ENCODE measurements at regions not wholly inside any gene's neighbourhood (a gene's known extent, or its start where the extent isn't known, plus 50 kb on each side); places are given as distances from the start of the nearest gene placed in this dataset.

DNA sequence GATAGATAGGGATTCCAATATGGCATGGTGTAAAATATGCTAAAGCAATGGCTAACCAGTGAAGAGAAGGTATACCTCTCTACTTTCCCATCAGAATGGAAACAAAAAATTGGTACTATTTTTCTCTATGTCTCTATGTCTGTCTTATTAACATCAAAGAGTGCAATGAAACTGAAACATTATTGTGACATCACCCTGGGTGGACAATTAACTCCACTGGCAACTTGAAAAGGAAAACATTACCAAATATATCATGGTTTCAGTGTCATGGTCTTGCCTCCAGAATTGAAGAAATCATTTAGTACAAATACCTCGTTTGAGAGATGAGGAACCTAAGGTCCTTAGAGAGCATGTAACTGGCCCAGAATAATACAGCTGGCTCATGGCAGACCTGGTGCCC, 1132.5 kb upstream of the MAP3K7 start:
- Histone ChIP-seq H3K4me1 (ENCODE audit: insufficient read depth, low read length) (no peaks in the 10 kb centered on the region), H3K27ac (ENCODE audit: low read depth, low read length) (no peak overlapping the region), H3K9me3 (ENCODE audit: control insufficient read depth in 1 of 2, low read length in 2 of 2) (no peaks in the 10 kb centered on the region), H3K27me3 (ENCODE audit: insufficient read depth, low read length) (no peaks in the 10 kb centered on the region), H3K36me3 (ENCODE audit: insufficient read depth, low read length) (no peaks in the 10 kb centered on the region), H3K4me3 (ENCODE audit: low read length in 2 of 2) (no peak overlapping the region)
- Mint-ChIP-seq H3K36me3 (no peaks in the 10 kb centered on the region), H3K27me3 (no peaks in the 10 kb centered on the region), H3K9me3 (peaks cover 0 to 7% (median 0%) of the 10 kb centered on the region in 8 donors), H3K27ac (no peak overlapping the region), H3K4me3 (no peak overlapping the region), H3K4me1 (no peaks in the 10 kb centered on the region)
- intact Hi-C loops (cut with micrococcal nuclease) = no loop called here
- CTCF ChIA-PET (ENCODE audit: partially characterized antibody) = no interaction called here
- no peak for DNase-seq
- POLR2A ChIA-PET (ENCODE audit: partially characterized antibody) = no interaction called here

DNA sequence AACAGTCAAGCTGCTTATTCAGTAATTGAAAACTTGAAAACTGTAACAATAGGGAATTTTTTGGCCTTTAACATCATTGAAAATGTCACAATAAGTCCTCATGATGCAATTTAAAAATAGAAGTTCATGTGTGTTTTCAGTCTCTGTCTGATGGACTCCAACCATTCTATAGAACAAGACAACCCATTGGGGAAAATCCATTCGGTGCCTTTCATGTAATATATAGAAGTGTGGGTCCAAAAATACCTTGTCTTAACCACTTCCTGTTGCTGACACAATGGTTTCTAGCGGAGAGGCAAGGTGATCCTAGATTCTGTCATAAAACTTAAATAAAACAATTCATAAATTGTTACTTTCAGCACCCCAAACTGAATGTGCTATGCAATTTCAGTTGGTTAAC, 1131.3 kb upstream of the MAP3K7 start:
- Mint-ChIP-seq H3K4me3 (no peak overlapping the region), H3K9me3 (peaks cover 0 to 7% (median 0%) of the 10 kb centered on the region in 8 donors), H3K36me3 (no peaks in the 10 kb centered on the region), H3K27ac (no peak overlapping the region), H3K4me1 (no peaks in the 10 kb centered on the region), H3K27me3 (no peaks in the 10 kb centered on the region)
- POLR2A ChIA-PET (ENCODE audit: partially characterized antibody) = no interaction called here
- no peak for DNase-seq
- H3K36me3 ChIP-seq (ENCODE audit: insufficient read depth, low read length) = no peaks in the 10 kb centered on the region
- no peaks in the 10 kb centered on the region for H3K4me1 ChIP-seq (ENCODE audit: insufficient read depth, low read length)
- no peaks in the 10 kb centered on the region for H3K27me3 ChIP-seq (ENCODE audit: insufficient read depth, low read length)
- CTCF ChIA-PET (ENCODE audit: partially characterized antibody) = no interaction called here
- H3K27ac ChIP-seq (ENCODE audit: low read depth, low read length) = no peak overlapping the region
- no peak overlapping the region for H3K4me3 ChIP-seq (ENCODE audit: low read length in 2 of 2)
- no peaks in the 10 kb centered on the region for H3K9me3 ChIP-seq (ENCODE audit: control insufficient read depth in 1 of 2, low read length in 2 of 2)
- intact Hi-C loops (cut with micrococcal nuclease) = no loop called here

DNA sequence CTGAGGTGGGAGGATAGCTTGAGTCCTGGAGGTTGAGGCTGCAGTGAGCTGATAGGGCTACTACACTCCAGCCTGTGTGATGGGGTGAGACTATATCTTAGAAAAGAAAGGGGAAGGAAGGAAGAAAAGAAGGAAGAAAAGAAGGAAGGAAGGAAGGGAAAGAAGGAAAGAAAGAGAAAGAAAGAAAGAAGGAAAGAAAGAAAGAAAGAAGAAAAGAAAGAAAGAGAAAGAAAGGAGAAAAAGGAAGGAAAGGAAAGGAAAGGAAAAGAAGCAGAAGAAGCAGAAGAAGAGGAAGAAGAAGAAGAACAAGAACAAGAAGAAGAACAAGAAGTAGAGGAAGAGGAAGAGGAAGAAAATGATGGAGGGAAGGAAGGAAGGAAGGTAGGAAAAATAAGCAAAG, 1130.2 kb upstream of the MAP3K7 start:
- Mint-ChIP-seq H3K36me3 (no peaks in the 10 kb centered on the region), H3K4me1 (no peaks in the 10 kb centered on the region), H3K27me3 (no peaks in the 10 kb centered on the region), H3K27ac (no peak overlapping the region), H3K4me3 (no peak overlapping the region), H3K9me3 (peaks cover 0 to 7% (median 0%) of the 10 kb centered on the region in 8 donors)
- ChIA-PET POLR2A (ENCODE audit: partially characterized antibody) (no interaction called here), CTCF (ENCODE audit: partially characterized antibody) (no interaction called here)
- no peak overlapping the region for H3K27ac ChIP-seq (ENCODE audit: low read depth, low read length)
- H3K4me3 ChIP-seq (ENCODE audit: low read length in 2 of 2) = no peak overlapping the region
- H3K4me1 ChIP-seq (ENCODE audit: insufficient read depth, low read length) = no peaks in the 10 kb centered on the region
- H3K9me3 ChIP-seq (ENCODE audit: control insufficient read depth in 1 of 2, low read length in 2 of 2) = no peaks in the 10 kb centered on the region
- intact Hi-C loops (cut with micrococcal nuclease) = no loop called here
- no peak for DNase-seq
- H3K36me3 ChIP-seq (ENCODE audit: insufficient read depth, low read length) = no peaks in the 10 kb centered on the region
- no peaks in the 10 kb centered on the region for H3K27me3 ChIP-seq (ENCODE audit: insufficient read depth, low read length)

- intact Hi-C loops (cut with micrococcal nuclease) = no loop called here
- Mint-ChIP-seq H3K27ac (no peak overlapping the region), H3K4me3 (no peak overlapping the region), H3K4me1 (no peaks in the 10 kb centered on the region), H3K27me3 (no peaks in the 10 kb centered on the region), H3K9me3 (peaks cover 0 to 7% (median 0%) of the 10 kb centered on the region in 8 donors), H3K36me3 (no peaks in the 10 kb centered on the region)
- no peaks in the 10 kb centered on the region for H3K9me3 ChIP-seq (ENCODE audit: control insufficient read depth in 1 of 2, low read length in 2 of 2)
- DNase-seq = no peak
- no peaks in the 10 kb centered on the region for H3K36me3 ChIP-seq (ENCODE audit: insufficient read depth, low read length)
- H3K27me3 ChIP-seq (ENCODE audit: insufficient read depth, low read length) = no peaks in the 10 kb centered on the region
- H3K27ac ChIP-seq (ENCODE audit: low read depth, low read length) = no peak overlapping the region
- H3K4me1 ChIP-seq (ENCODE audit: insufficient read depth, low read length) = no peaks in the 10 kb centered on the region
- ChIA-PET POLR2A (ENCODE audit: partially characterized antibody) (no interaction called here), CTCF (ENCODE audit: partially characterized antibody) (no interaction called here)
- H3K4me3 ChIP-seq (ENCODE audit: low read length in 2 of 2) = no peak overlapping the region
Measured at GRCh38 chr6:91716361-91716760, 1129.5 kb upstream of the MAP3K7 start.

DNA sequence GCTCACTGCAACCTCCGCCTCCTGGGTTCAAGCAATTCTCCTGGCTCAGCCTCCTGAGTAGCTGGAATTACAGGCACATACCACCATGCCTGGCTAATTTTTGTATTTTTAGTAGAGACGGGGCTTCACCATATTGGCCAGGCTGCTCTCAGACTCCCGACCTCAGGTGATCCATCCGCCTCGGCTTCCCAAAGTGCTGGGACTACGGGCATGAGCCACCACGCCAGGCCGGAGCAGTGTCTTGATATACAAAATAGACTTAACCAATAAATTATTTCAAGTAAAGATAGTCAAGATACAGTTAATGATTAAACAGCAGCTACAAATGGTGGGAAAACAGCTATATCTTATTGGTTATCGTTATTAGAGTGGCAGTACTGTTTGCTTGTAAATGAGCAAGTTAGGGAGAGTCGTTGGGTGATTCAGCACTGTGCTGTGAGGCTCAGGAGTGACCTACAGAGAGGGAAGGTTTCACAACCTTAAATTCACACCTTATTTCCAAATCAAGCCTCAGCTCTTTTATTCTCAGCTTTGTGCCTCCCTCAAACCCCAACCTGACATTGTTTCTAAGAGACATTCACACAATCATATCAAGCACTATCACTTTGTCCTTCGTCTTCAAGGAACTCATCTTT, 1128.4 kb upstream of the MAP3K7 start:
- ChIA-PET POLR2A (ENCODE audit: partially characterized antibody) (no interaction called here), CTCF (ENCODE audit: partially characterized antibody) (no interaction called here)
- no peaks in the 10 kb centered on the region for H3K36me3 Mint-ChIP-seq
- H3K9me3 Mint-ChIP-seq = peaks cover 0 to 7% (median 0%) of the 10 kb centered on the region in 8 donors
- intact Hi-C loops (cut with micrococcal nuclease) = no loop called here
- no peaks in the 10 kb centered on the region for H3K4me1 Mint-ChIP-seq
- Histone ChIP-seq H3K36me3 (ENCODE audit: insufficient read depth, low read length) (no peaks in the 10 kb centered on the region), H3K9me3 (ENCODE audit: control insufficient read depth in 1 of 2, low read length in 2 of 2) (no peaks in the 10 kb centered on the region), H3K4me3 (ENCODE audit: low read length in 2 of 2) (no peak overlapping the region), H3K27me3 (ENCODE audit: insufficient read depth, low read length) (no peaks in the 10 kb centered on the region), H3K4me1 (ENCODE audit: insufficient read depth, low read length) (no peaks in the 10 kb centered on the region), H3K27ac (ENCODE audit: low read depth, low read length) (no peak overlapping the region)
- H3K27ac Mint-ChIP-seq = no peak overlapping the region
- no peaks in the 10 kb centered on the region for H3K27me3 Mint-ChIP-seq
- no peak for DNase-seq
- no peak overlapping the region for H3K4me3 Mint-ChIP-seq

DNA sequence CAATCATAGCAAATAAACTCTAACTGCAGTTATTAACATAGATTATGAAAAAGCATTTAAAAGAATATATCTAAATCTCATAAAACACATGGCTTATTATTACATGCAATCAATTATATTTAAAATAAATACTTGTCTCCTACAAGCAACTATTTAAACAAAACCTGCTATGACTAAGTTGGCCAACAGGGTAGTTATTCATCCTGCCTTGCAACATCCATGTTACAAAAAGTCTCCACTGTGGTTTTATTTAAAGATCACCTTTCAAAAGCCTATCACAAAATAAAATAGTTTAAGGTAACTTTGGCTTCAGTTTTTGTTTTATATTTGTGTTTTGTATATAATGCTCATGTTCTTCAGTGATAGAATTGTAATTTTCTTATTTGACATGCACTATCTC, 1127.0 kb upstream of the MAP3K7 start:
- no peaks in the 10 kb centered on the region for H3K36me3 Mint-ChIP-seq
- Histone ChIP-seq H3K9me3 (ENCODE audit: control insufficient read depth in 1 of 2, low read length in 2 of 2) (no peaks in the 10 kb centered on the region), H3K36me3 (ENCODE audit: insufficient read depth, low read length) (no peaks in the 10 kb centered on the region), H3K4me1 (ENCODE audit: insufficient read depth, low read length) (no peaks in the 10 kb centered on the region), H3K27ac (ENCODE audit: low read depth, low read length) (no peak overlapping the region), H3K27me3 (ENCODE audit: insufficient read depth, low read length) (no peaks in the 10 kb centered on the region), H3K4me3 (ENCODE audit: low read length in 2 of 2) (no peak overlapping the region)
- H3K27me3 Mint-ChIP-seq = no peaks in the 10 kb centered on the region
- no peak for DNase-seq
- H3K9me3 Mint-ChIP-seq = peaks cover 0 to 7% (median 0%) of the 10 kb centered on the region in 8 donors
- H3K4me1 Mint-ChIP-seq = no peaks in the 10 kb centered on the region
- intact Hi-C loops (cut with micrococcal nuclease) = no loop called here
- H3K27ac Mint-ChIP-seq = no peak overlapping the region
- H3K4me3 Mint-ChIP-seq = no peak overlapping the region
- CTCF ChIA-PET (ENCODE audit: partially characterized antibody) = no interaction called here
- POLR2A ChIA-PET (ENCODE audit: partially characterized antibody) = no interaction called here

DNA sequence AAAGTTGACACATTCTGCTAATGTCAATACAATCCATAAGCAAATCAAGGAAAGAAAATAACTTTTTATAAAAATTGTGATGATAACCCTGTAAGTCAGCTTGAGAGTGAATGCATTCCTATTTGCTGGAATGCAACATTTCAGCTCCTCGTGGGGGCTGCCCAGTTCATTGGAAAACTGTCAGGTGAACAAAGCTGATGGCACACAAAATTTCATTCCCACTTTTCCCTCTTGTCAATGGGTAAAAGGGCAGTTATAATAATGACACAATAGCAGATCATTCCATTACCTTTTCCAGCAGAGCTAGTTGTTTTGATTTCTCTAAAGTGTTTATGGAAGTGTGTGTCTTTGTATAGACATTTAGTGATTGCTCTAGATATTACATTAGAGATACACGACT, 1124.6 kb upstream of the MAP3K7 start:
- Mint-ChIP-seq H3K27ac (no peak overlapping the region), H3K4me1 (no peaks in the 10 kb centered on the region), H3K36me3 (no peaks in the 10 kb centered on the region), H3K9me3 (peaks cover 0 to 3% (median 0%) of the 10 kb centered on the region in 8 donors), H3K4me3 (no peak overlapping the region), H3K27me3 (no peaks in the 10 kb centered on the region)
- Histone ChIP-seq H3K36me3 (ENCODE audit: insufficient read depth, low read length) (no peaks in the 10 kb centered on the region), H3K4me3 (ENCODE audit: low read length in 2 of 2) (no peak overlapping the region), H3K27me3 (ENCODE audit: insufficient read depth, low read length) (no peaks in the 10 kb centered on the region), H3K9me3 (ENCODE audit: control insufficient read depth in 1 of 2, low read length in 2 of 2) (no peaks in the 10 kb centered on the region), H3K27ac (ENCODE audit: low read depth, low read length) (no peak overlapping the region), H3K4me1 (ENCODE audit: insufficient read depth, low read length) (no peaks in the 10 kb centered on the region)
- POLR2A ChIA-PET (ENCODE audit: partially characterized antibody) = no interaction called here
- DNase-seq = no peak
- intact Hi-C loops (cut with micrococcal nuclease) = no loop called here
- CTCF ChIA-PET (ENCODE audit: partially characterized antibody) = interaction anchor here (1.1 kb wide), 1 partner anchor 11 kb away, joined by 3 read pairs; no protein-coding TSS in a partner anchor

DNA sequence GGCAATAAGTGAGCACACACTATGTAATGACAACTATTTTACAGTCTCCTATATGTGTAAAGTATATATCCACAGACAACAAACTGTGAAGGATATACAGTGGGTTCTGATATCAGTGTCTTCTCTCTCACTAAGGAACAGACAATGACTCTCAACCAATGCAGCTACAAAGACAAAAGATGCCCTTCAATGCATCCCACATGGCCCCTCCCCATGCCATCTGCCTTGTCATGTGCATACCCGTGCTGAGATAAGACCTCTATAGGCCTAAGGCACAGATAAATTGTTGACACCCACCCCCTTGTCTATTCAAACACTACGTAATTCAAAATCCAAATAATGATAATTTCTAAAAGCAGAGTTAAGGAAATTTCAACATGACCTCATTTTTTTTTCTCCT, 1123.5 kb upstream of the MAP3K7 start:
- Mint-ChIP-seq H3K27ac (no peak overlapping the region), H3K9me3 (peaks cover 0 to 3% (median 0%) of the 10 kb centered on the region in 8 donors), H3K36me3 (no peaks in the 10 kb centered on the region), H3K4me1 (no peaks in the 10 kb centered on the region), H3K4me3 (no peak overlapping the region), H3K27me3 (no peaks in the 10 kb centered on the region)
- no peak overlapping the region for H3K4me3 ChIP-seq (ENCODE audit: low read length in 2 of 2)
- no peak overlapping the region for H3K27ac ChIP-seq (ENCODE audit: low read depth, low read length)
- intact Hi-C loops (cut with micrococcal nuclease) = no loop called here
- POLR2A ChIA-PET (ENCODE audit: partially characterized antibody) = no interaction called here
- no peaks in the 10 kb centered on the region for H3K4me1 ChIP-seq (ENCODE audit: insufficient read depth, low read length)
- no peaks in the 10 kb centered on the region for H3K36me3 ChIP-seq (ENCODE audit: insufficient read depth, low read length)
- DNase-seq = no peak
- CTCF ChIA-PET (ENCODE audit: partially characterized antibody) = no interaction called here
- H3K9me3 ChIP-seq (ENCODE audit: control insufficient read depth in 1 of 2, low read length in 2 of 2) = no peaks in the 10 kb centered on the region
- H3K27me3 ChIP-seq (ENCODE audit: insufficient read depth, low read length) = no peaks in the 10 kb centered on the region
